Upper lobe of right lung (tissue), 1 donor: ENCODE measurements at regions not wholly inside any gene's neighbourhood (a gene's known extent, or its start where the extent isn't known, plus 50 kb on each side); places are given as distances from the start of the nearest gene placed in this dataset.

Experiments
- ATAC-seq: fragments of 200-7000 bp; cut with Tn5 transposase; one replicate; pipeline ENCODE4 v1.9.1; 2020; ENCODE audit warnings: mild to moderate bottlenecking, moderate library complexity
- DNase-seq: peaks from one replicate; pipeline ENCODE4 v3.0.0-alpha.2; 2020
- H3K27ac ChIP-seq: fragments of 200-600 bp; one replicate; pipeline ENCODE4 v1.8.0; 2022
- H3K27me3 ChIP-seq: fragments of 200-600 bp; one replicate; pipeline ENCODE4 v1.8.0; 2022; ENCODE audit warnings: mild to moderate bottlenecking
- H3K36me3 ChIP-seq: fragments of 200-600 bp; one replicate; pipeline ENCODE4 v1.8.0; 2022
- H3K4me1 ChIP-seq: fragments of 200-600 bp; one replicate; pipeline ENCODE4 v1.8.0; 2022
- H3K4me3 ChIP-seq: fragments of 200-600 bp; one replicate; pipeline ENCODE4 v1.8.0; 2022; ENCODE audit warnings: mild to moderate bottlenecking
- H3K9me3 ChIP-seq: fragments of 200-600 bp; one replicate; pipeline ENCODE4 v1.8.0; 2022
- intact Hi-C: fragments of 100-400 bp; cut with DNase I; formaldehyde crosslinking; loops from one replicate; pipeline ENCODE4 v1.11.0; 2022
- TF ChIP-seq, protein P1 (sequence below): fragments of 200-600 bp; IDR thresholded peaks from one replicate; pipeline ENCODE4 v1.8.0; 2022; ENCODE audit warnings: antibody characterized with exemption
- donor health status: DM: no; HTN: yes; CAD: no; lungs with severe emphysema.

DNA sequence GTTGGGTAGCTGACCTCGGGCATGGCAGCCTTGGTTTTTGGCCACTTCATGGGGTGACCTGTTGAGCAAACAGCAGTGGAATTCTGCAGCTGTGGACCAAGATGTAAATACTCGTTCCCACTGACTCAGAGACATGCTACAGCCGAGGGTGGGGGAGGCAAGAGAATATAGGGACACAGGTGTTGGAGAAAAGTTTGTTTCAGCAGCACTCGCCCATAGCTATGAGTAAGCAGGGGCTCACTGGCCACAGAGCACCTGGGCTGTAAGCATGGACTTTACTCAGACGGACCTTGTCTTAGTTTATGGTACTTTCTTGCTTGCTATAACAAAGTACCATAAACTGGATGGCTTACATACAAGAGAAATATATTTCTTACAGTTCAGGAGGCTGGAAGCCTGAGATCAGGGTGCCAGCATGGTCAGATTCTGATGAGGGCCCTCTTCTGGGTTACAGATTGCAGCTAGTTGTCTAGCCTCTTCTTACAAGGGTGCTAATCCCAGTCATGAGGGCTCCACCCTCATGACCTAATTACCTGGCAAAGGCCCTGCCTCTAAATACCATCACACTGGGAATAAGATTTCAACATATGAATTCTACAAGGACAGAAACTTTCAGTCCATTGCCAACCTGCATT, 437.2 kb upstream of the DAB1 start:
- no peaks in the 10 kb centered on the region for H3K36me3 ChIP-seq
- ATAC-seq (no peak), DNase-seq (no peak)
- H3K27ac ChIP-seq, result no peak overlapping the region
- H3K4me1 ChIP-seq, result no peaks in the 10 kb centered on the region
- H3K4me3 ChIP-seq, result no peak overlapping the region
- no peaks in the 10 kb centered on the region for H3K9me3 ChIP-seq
- H3K27me3 ChIP-seq, result no peaks in the 10 kb centered on the region
- intact Hi-C loops, result no loop called here
- TF ChIP-seq, protein P1, sequence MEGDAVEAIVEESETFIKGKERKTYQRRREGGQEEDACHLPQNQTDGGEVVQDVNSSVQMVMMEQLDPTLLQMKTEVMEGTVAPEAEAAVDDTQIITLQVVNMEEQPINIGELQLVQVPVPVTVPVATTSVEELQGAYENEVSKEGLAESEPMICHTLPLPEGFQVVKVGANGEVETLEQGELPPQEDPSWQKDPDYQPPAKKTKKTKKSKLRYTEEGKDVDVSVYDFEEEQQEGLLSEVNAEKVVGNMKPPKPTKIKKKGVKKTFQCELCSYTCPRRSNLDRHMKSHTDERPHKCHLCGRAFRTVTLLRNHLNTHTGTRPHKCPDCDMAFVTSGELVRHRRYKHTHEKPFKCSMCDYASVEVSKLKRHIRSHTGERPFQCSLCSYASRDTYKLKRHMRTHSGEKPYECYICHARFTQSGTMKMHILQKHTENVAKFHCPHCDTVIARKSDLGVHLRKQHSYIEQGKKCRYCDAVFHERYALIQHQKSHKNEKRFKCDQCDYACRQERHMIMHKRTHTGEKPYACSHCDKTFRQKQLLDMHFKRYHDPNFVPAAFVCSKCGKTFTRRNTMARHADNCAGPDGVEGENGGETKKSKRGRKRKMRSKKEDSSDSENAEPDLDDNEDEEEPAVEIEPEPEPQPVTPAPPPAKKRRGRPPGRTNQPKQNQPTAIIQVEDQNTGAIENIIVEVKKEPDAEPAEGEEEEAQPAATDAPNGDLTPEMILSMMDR, result no peak

DNA sequence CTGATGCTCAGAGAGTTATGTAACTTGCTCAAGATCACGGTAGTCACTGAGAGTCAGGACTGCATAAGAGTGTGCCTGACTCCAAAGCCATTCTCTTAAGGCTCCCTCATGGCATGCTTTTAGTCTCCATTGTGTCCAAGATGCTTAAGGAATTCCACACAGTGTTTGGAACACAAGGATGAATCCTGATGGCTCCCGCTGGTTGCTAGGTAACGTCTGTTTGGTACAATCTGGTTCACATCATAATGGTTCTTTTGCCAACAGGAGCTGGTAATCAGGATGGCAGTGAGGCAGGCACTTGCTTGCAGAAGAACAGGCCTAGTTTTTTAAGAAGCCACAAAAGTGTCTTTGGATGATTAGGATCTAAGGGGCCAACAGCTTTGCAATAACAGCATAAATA, 436.5 kb upstream of the DAB1 start:
- H3K4me1 ChIP-seq, result no peaks in the 10 kb centered on the region
- no peak overlapping the region for H3K4me3 ChIP-seq
- DNase-seq (no peak), ATAC-seq (no peak)
- TF ChIP-seq, protein P1, result no peak
- H3K27me3 ChIP-seq, result no peaks in the 10 kb centered on the region
- H3K36me3 ChIP-seq, result no peaks in the 10 kb centered on the region
- H3K9me3 ChIP-seq, result no peaks in the 10 kb centered on the region
- no peak overlapping the region for H3K27ac ChIP-seq
- intact Hi-C loops, result no loop called here

DNA sequence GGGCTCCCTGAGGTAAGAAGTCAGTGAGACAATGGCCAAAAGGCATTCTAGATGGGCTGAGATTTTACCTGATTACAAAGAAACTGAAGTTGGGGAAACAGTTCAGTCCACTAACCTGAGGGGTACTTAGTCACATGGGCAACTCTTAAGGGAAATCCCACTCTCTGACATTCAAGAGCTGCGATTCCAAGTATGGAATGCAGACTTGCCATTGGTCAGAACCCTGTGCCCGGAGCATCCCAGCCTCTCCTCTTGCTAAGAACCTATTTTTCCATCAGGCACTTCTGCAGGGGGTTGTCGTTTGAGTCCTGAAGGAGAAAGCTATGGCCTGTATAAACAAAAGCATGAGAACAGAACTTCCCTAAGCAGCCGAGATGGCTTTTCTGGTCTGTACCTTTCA, 434.9 kb upstream of the DAB1 start:
- DNase-seq, result no peak
- H3K27ac ChIP-seq, result no peak overlapping the region
- no peak for ATAC-seq
- intact Hi-C loops, result no loop called here
- no peak overlapping the region for H3K4me3 ChIP-seq
- TF ChIP-seq, protein P1, result no peak
- no peaks in the 10 kb centered on the region for H3K36me3 ChIP-seq
- no peaks in the 10 kb centered on the region for H3K27me3 ChIP-seq
- H3K9me3 ChIP-seq, result no peaks in the 10 kb centered on the region
- no peaks in the 10 kb centered on the region for H3K4me1 ChIP-seq

DNA sequence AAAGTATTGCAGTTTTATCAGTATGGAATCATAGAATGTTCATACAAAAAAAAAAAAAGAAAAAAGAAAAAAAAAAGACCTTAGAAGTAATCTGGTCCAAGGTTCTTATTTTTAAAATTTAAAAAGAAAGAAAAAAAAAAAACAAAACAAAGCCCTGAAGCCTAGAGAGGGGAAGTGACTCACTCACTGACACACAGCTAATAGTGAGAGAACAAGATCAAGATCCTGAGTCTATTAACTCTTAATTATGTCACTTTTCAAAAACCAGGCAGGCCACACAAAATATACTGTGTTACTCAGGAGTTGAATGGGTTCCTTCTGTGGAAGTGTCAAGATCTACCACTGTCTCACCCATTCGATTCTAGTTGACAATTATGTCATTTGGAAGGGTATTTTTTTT, 433.9 kb upstream of the DAB1 start:
- intact Hi-C loops, result no loop called here

DNA sequence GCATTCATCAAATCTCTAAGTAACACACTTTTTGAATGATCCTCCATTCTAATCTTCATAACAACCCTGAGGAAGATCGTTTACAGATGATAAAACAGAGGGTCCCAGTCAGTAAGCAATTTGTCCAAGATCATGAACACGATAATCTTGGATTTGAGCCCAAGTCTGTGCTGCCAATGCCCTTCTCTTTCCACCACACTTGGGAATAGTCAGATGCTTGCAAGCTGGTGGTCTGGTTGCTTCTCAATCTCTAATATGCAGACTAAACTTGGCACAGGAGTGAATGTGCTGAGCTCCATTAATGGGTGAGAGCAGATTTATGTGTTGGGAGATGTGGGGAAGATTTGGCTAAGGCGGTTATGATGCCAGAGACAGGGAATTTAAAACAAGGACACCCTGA, 430.6 kb upstream of the DAB1 start:
- TF ChIP-seq, protein P1, result no peak
- no peaks in the 10 kb centered on the region for H3K4me1 ChIP-seq
- intact Hi-C loops, result no loop called here

More for the DNA sequence above, 433.9 kb upstream of the DAB1 start:
- DNase-seq, result no peak
- no peak for ATAC-seq
- Histone ChIP-seq H3K27ac (no peak overlapping the region), H3K36me3 (no peaks in the 10 kb centered on the region), H3K27me3 (no peaks in the 10 kb centered on the region), H3K4me3 (no peak overlapping the region), H3K4me1 (no peaks in the 10 kb centered on the region), H3K9me3 (no peaks in the 10 kb centered on the region)
- TF ChIP-seq, protein P1, result no peak

More for the DNA sequence above, 430.6 kb upstream of the DAB1 start:
- Histone ChIP-seq H3K9me3 (no peaks in the 10 kb centered on the region), H3K36me3 (no peaks in the 10 kb centered on the region), H3K27ac (no peak overlapping the region), H3K4me3 (no peak overlapping the region), H3K27me3 (no peaks in the 10 kb centered on the region)
- DNase-seq, result no peak
- no peak for ATAC-seq
